Activated naive CD8-positive, alpha-beta T cell treated with anti-CD3 and anti-CD28 coated beads, Interleukin-2, amount 50 U/mL, for 24 hours (primary cell): ENCODE measurements at regions not wholly inside any gene's neighbourhood (a gene's known extent, or its start where the extent isn't known, plus 50 kb on each side); places are given as distances from the start of the nearest gene placed in this dataset.

Source experiments
- ATAC-seq: fragments of 150-1000 bp; cut with Tn5 transposase; one replicate; pipeline ENCODE4 v1.10.0; 2021
- DNase-seq: peaks from one replicate; pipeline ENCODE4 v3.0.0; 2021
- H3K27ac Mint-ChIP-seq: one replicate; pipeline ENCODE4 v1.8.0; 2021; ENCODE audit warnings: mild to moderate bottlenecking, mixed read lengths
- H3K27me3 Mint-ChIP-seq: one replicate; pipeline ENCODE4 v1.8.0; 2021; ENCODE audit warnings: mixed read lengths
- H3K36me3 Mint-ChIP-seq: one replicate; pipeline ENCODE4 v1.8.0; 2021; ENCODE audit warnings: low read depth, mixed read lengths
- H3K4me1 Mint-ChIP-seq: one replicate; pipeline ENCODE4 v1.8.0; 2021; ENCODE audit warnings: mixed read lengths
- H3K4me3 Mint-ChIP-seq: one replicate; pipeline ENCODE4 v1.8.0; 2021; ENCODE audit warnings: mild to moderate bottlenecking, moderate library complexity, mixed read lengths
- H3K9me3 Mint-ChIP-seq: one replicate; pipeline ENCODE4 v1.8.0; 2021; ENCODE audit warnings: mixed read lengths

GRCh38 chr4:56209767-56210166 is 177.5 kb downstream of the AASDH start:
- ATAC-seq, result no peak
- H3K9me3 Mint-ChIP-seq, result peaks cover 8% of the 10 kb centered on the region
- no peaks in the 10 kb centered on the region for H3K27me3 Mint-ChIP-seq
- no peaks in the 10 kb centered on the region for H3K36me3 Mint-ChIP-seq
- no peaks in the 10 kb centered on the region for H3K4me1 Mint-ChIP-seq
- no peak overlapping the region for H3K4me3 Mint-ChIP-seq
- no peak overlapping the region for H3K27ac Mint-ChIP-seq
- DNase-seq, result no peak

GRCh38 chr4:56208103-56208502 is 179.2 kb downstream of the AASDH start:
- H3K4me1 Mint-ChIP-seq, result no peaks in the 10 kb centered on the region
- no peaks in the 10 kb centered on the region for H3K27me3 Mint-ChIP-seq
- no peak overlapping the region for H3K27ac Mint-ChIP-seq
- no peak for ATAC-seq
- peaks cover 8% of the 10 kb centered on the region for H3K9me3 Mint-ChIP-seq
- no peak for DNase-seq
- no peak overlapping the region for H3K4me3 Mint-ChIP-seq
- no peaks in the 10 kb centered on the region for H3K36me3 Mint-ChIP-seq

- H3K27ac Mint-ChIP-seq, result no peak overlapping the region
- H3K27me3 Mint-ChIP-seq, result peaks cover 4% of the 10 kb centered on the region
- ATAC-seq, result no peak
- no peak overlapping the region for H3K4me3 Mint-ChIP-seq
- peaks cover 2% of the 10 kb centered on the region for H3K9me3 Mint-ChIP-seq
- H3K4me1 Mint-ChIP-seq, result no peaks in the 10 kb centered on the region
- no peaks in the 10 kb centered on the region for H3K36me3 Mint-ChIP-seq
- DNase-seq, result no peak
Observed at GRCh38 chr4:56206258-56206657, 181.0 kb downstream of the AASDH start.

- H3K27ac Mint-ChIP-seq, result no peak overlapping the region
- H3K27me3 Mint-ChIP-seq, result peaks cover 6% of the 10 kb centered on the region
- no peak overlapping the region for H3K4me3 Mint-ChIP-seq
- ATAC-seq (no peak), DNase-seq (no peak)
- no peaks in the 10 kb centered on the region for H3K9me3 Mint-ChIP-seq
- H3K36me3 Mint-ChIP-seq, result no peaks in the 10 kb centered on the region
- no peaks in the 10 kb centered on the region for H3K4me1 Mint-ChIP-seq
Observed at GRCh38 chr4:56200275-56200674, 187.0 kb downstream of the AASDH start.

GRCh38 chr4:56198265-56198664 is 189.0 kb downstream of the AASDH start:
- no peak overlapping the region for H3K4me3 Mint-ChIP-seq
- H3K27me3 Mint-ChIP-seq, result peaks cover 6% of the 10 kb centered on the region
- ATAC-seq (no peak), DNase-seq (no peak)
- H3K36me3 Mint-ChIP-seq, result no peaks in the 10 kb centered on the region
- no peak overlapping the region for H3K27ac Mint-ChIP-seq
- no peaks in the 10 kb centered on the region for H3K9me3 Mint-ChIP-seq
- H3K4me1 Mint-ChIP-seq, result no peaks in the 10 kb centered on the region

- DNase-seq (no peak), ATAC-seq (no peak)
- Mint-ChIP-seq H3K4me1 (no peaks in the 10 kb centered on the region), H3K36me3 (no peaks in the 10 kb centered on the region), H3K27ac (no peak overlapping the region), H3K27me3 (peaks cover 6% of the 10 kb centered on the region), H3K9me3 (no peaks in the 10 kb centered on the region), H3K4me3 (no peak overlapping the region)
Observed at GRCh38 chr4:56197387-56197786, 189.9 kb downstream of the AASDH start.

- no peak overlapping the region for H3K27ac Mint-ChIP-seq
- peaks cover 7% of the 10 kb centered on the region for H3K9me3 Mint-ChIP-seq
- H3K27me3 Mint-ChIP-seq, result no peaks in the 10 kb centered on the region
- no peak overlapping the region for H3K4me3 Mint-ChIP-seq
- DNase-seq (no peak), ATAC-seq (no peak)
- H3K36me3 Mint-ChIP-seq, result no peaks in the 10 kb centered on the region
- H3K4me1 Mint-ChIP-seq, result no peaks in the 10 kb centered on the region
Observed at GRCh38 chr4:56195025-56195424, 192.3 kb downstream of the AASDH start.

GRCh38 chr4:56191534-56191933 is 195.8 kb downstream of the AASDH start:
- no peak for ATAC-seq
- no peak overlapping the region for H3K27ac Mint-ChIP-seq
- peaks cover 7% of the 10 kb centered on the region for H3K9me3 Mint-ChIP-seq
- peaks cover 2% of the 10 kb centered on the region for H3K27me3 Mint-ChIP-seq
- DNase-seq, result no peak
- no peaks in the 10 kb centered on the region for H3K36me3 Mint-ChIP-seq
- H3K4me3 Mint-ChIP-seq, result no peak overlapping the region
- H3K4me1 Mint-ChIP-seq, result no peaks in the 10 kb centered on the region

GRCh38 chr4:56187688-56188087 is 199.6 kb downstream of the AASDH start:
- Mint-ChIP-seq H3K36me3 (no peaks in the 10 kb centered on the region), H3K27me3 (peaks cover 2% of the 10 kb centered on the region), H3K27ac (no peak overlapping the region), H3K9me3 (peaks cover 7% of the 10 kb centered on the region), H3K4me3 (no peak overlapping the region), H3K4me1 (peaks cover 4% of the 10 kb centered on the region)
- ATAC-seq (no peak), DNase-seq (no peak)

- Mint-ChIP-seq H3K9me3 (peaks cover 7% of the 10 kb centered on the region), H3K27me3 (peaks cover 2% of the 10 kb centered on the region), H3K4me1 (peaks cover 4% of the 10 kb centered on the region), H3K36me3 (no peaks in the 10 kb centered on the region), H3K4me3 (no peak overlapping the region), H3K27ac (no peak overlapping the region)
- DNase-seq, result no peak
- ATAC-seq, result no peak
Observed at GRCh38 chr4:56186808-56187523, 200.3 kb downstream of the AASDH start.

- peaks cover 4% of the 10 kb centered on the region for H3K27me3 Mint-ChIP-seq
- no peak overlapping the region for H3K27ac Mint-ChIP-seq
- H3K36me3 Mint-ChIP-seq, result no peaks in the 10 kb centered on the region
- no peak overlapping the region for H3K4me3 Mint-ChIP-seq
- H3K4me1 Mint-ChIP-seq, result peaks cover 15% of the 10 kb centered on the region
- no peak for DNase-seq
- H3K9me3 Mint-ChIP-seq, result no peaks in the 10 kb centered on the region
- ATAC-seq, result no peak
Observed at GRCh38 chr4:56185901-56186300, 201.4 kb downstream of the AASDH start.

- H3K27ac Mint-ChIP-seq, result no peak overlapping the region
- DNase-seq (no peak), ATAC-seq (no peak)
- H3K9me3 Mint-ChIP-seq, result no peaks in the 10 kb centered on the region
- H3K27me3 Mint-ChIP-seq, result peaks cover 4% of the 10 kb centered on the region
- H3K4me1 Mint-ChIP-seq, result peaks cover 16% of the 10 kb centered on the region
- no peaks in the 10 kb centered on the region for H3K36me3 Mint-ChIP-seq
- H3K4me3 Mint-ChIP-seq, result no peak overlapping the region
Observed at GRCh38 chr4:56184214-56184613, 203.1 kb downstream of the AASDH start.

GRCh38 chr4:56183344-56183959 is 203.8 kb downstream of the AASDH start:
- DNase-seq, result no peak
- no peak for ATAC-seq
- Mint-ChIP-seq H3K4me3 (no peak overlapping the region), H3K9me3 (no peaks in the 10 kb centered on the region), H3K27me3 (peaks cover 4% of the 10 kb centered on the region), H3K27ac (no peak overlapping the region), H3K4me1 (peaks cover 16% of the 10 kb centered on the region), H3K36me3 (no peaks in the 10 kb centered on the region)

- no peak overlapping the region for H3K27ac Mint-ChIP-seq
- H3K4me3 Mint-ChIP-seq, result no peak overlapping the region
- no peaks in the 10 kb centered on the region for H3K9me3 Mint-ChIP-seq
- ATAC-seq (no peak), DNase-seq (no peak)
- H3K36me3 Mint-ChIP-seq, result no peaks in the 10 kb centered on the region
- peaks cover 4% of the 10 kb centered on the region for H3K27me3 Mint-ChIP-seq
- peaks cover 16% of the 10 kb centered on the region for H3K4me1 Mint-ChIP-seq
Observed at GRCh38 chr4:56182356-56182755, 204.9 kb downstream of the AASDH start.

- Mint-ChIP-seq H3K4me3 (peak overlapping the region; percentile 23), H3K36me3 (no peaks in the 10 kb centered on the region), H3K27me3 (peaks cover 5% of the 10 kb centered on the region), H3K9me3 (peaks cover 6% of the 10 kb centered on the region), H3K27ac (peak overlapping the region; percentile 68), H3K4me1 (peaks cover 16% of the 10 kb centered on the region)
- DNase-seq (peak; percentile 29), ATAC-seq (peak; percentile 94)
Observed at GRCh38 chr4:56181140-56181953, 205.9 kb downstream of the AASDH start.
